GM23338 (cell line): ENCODE measurements at regions not wholly inside any gene's neighbourhood (a gene's known extent, or its start where the extent isn't known, plus 50 kb on each side); places are given as distances from the start of the nearest gene placed in this dataset.

Experiments used
- CTCF ChIP-seq, 2 experiments: fragments of 200-600 bp in 1 of 2; sonication (generic) in 1 of 2; conservative IDR thresholded peaks; 2 replicates each; pipeline versions ENCODE4 v1.5.1 to v1.6.1; 2016 to 2017; ENCODE audit warnings: antibody characterized with exemption in 2 of 2, low read depth in 2 of 2, mild to moderate bottlenecking in 2 of 2, moderate library complexity in 1 of 2
- EZH2 ChIP-seq: fragments of 200-600 bp; sonication (generic); IDR thresholded peaks from one replicate; pipeline ENCODE4 v1.8.0; 2017; ENCODE audit warnings: antibody characterized with exemption, mild to moderate bottlenecking, low read depth; ENCODE audit not compliant: unreplicated experiment
- EZH2phosphoT487 ChIP-seq: fragments of 200-600 bp; sonication (generic); IDR thresholded peaks from one replicate; pipeline ENCODE4 v1.8.1; 2018; ENCODE audit warnings: antibody characterized with exemption; ENCODE audit not compliant: unreplicated experiment
- POLR2AphosphoS5 ChIP-seq: IDR thresholded peaks from 2 replicates; pipeline ENCODE4 v1.6.1; 2016; ENCODE audit warnings: antibody characterized with exemption, low read depth
- ZNF114 ChIP-seq: fragments of 250-450 bp; sonication (Bioruptor Pico); IDR thresholded peaks from 2 replicates; pipeline ENCODE4 v1.5.0; 2020; ENCODE audit warnings: mild to moderate bottlenecking, moderate library complexity

GRCh38 chr7:52782348-52782747, 253.1 kb upstream of the POM121L12 start:
- TF ChIP-seq CTCF (conservative IDR thresholded peaks at IDR 0.05; ENCODE audit: low read depth in 2 of 2) (no peak), EZH2 (no peak), EZH2phosphoT487 (no peak), POLR2AphosphoS5 (no peak), ZNF114 (CRISPR knock-in tag) (no peak)
